Esophagus muscularis mucosa (tissue), 4 donors: ENCODE measurements at regions not wholly inside any gene's neighbourhood (a gene's known extent, or its start where the extent isn't known, plus 50 kb on each side); places are given as distances from the start of the nearest gene placed in this dataset.

Experiments
- DNase-seq: peaks from one replicate; pipeline ENCODE4 v3.0.0-alpha.2; 2017; ENCODE audit errors: extremely low spot score
- H3K27ac ChIP-seq, 4 donors: fragments of 200-600 bp; sonication (generic); replicated peaks in 1 of 4; 1 replicate in 3 of 4; 2 replicates in 1 of 4; pipeline ENCODE4 v1.5.1; 2016 to 2019; ENCODE audit warnings: mild to moderate bottlenecking in 1 of 4
- H3K27me3 ChIP-seq, 4 donors: fragments of 200-600 bp; sonication (generic); one replicate each; pipeline versions ENCODE4 v1.5.1 to v1.6.0; 2016 to 2019
- H3K36me3 ChIP-seq, 4 donors: fragments of 200-600 bp; sonication (generic); one replicate each; pipeline ENCODE4 v1.5.1; 2016 to 2019
- H3K4me1 ChIP-seq, 4 donors: fragments of 200-600 bp; sonication (generic); one replicate each; pipeline ENCODE4 v1.5.1; 2016 to 2019
- H3K4me3 ChIP-seq, 4 donors: fragments of 200-600 bp; sonication (generic); 1 replicate in 2 of 4; 2 replicates in 2 of 4; pipeline ENCODE4 v1.5.1; 2016 to 2019; ENCODE audit warnings: mild to moderate bottlenecking in 4 of 4, moderate library complexity in 1 of 4
- H3K9me3 ChIP-seq, 4 donors: fragments of 200-600 bp; sonication (generic); 1 replicate in 3 of 4; 2 replicates in 1 of 4; pipeline ENCODE4 v1.5.1; 2016 to 2019
- CTCF ChIP-seq, 3 experiments: fragments of 200-600 bp in 2 of 3; fragments of 450-650 bp in 1 of 3; sonication (generic) in 2 of 3; IDR thresholded peaks; one replicate each; pipeline ENCODE4 v1.5.1; 2017 to 2019; ENCODE audit warnings: antibody characterized with exemption in 3 of 3, mild to moderate bottlenecking in 2 of 3, moderate library complexity in 1 of 3
- EP300 ChIP-seq: sonication (generic); formaldehyde crosslinking; IDR thresholded peaks from one replicate; pipeline ENCODE4 v1.6.1; 2017; ENCODE audit warnings: antibody characterized with exemption
- POLR2A ChIP-seq: fragments of 450-650 bp; IDR thresholded peaks from one replicate; pipeline ENCODE4 v1.6.1; 2017; ENCODE audit warnings: antibody characterized with exemption, moderate library complexity, mild to moderate bottlenecking, low read depth
- POLR2AphosphoS5 ChIP-seq, 2 donors: sonication (generic); formaldehyde crosslinking; IDR thresholded peaks; one replicate each; pipeline ENCODE4 v1.6.1; 2017; ENCODE audit warnings: antibody characterized with exemption in 2 of 2
- WGBS: methylation state at CpG from one replicate; pipeline ENCODE4 v1.1.5; 2018; 5-methylcytosine and 5-hydroxymethylcytosine counted together
- intact Hi-C: fragments of 100-400 bp; cut with DNase I; formaldehyde crosslinking; loops from one replicate; pipeline ENCODE4 v1.15.1; 2023

- Histone ChIP-seq H3K27me3 (no peaks in the 10 kb centered on the region), H3K36me3 (no peaks in the 10 kb centered on the region), H3K27ac (no peak overlapping the region), H3K9me3 (peaks cover 0 to 1% (median under 1%) of the 10 kb centered on the region in 4 donors), H3K4me1 (no peaks in the 10 kb centered on the region), H3K4me3 (no peak overlapping the region)
- intact Hi-C loops: no loop called here
- 80% methylated on average over 3 of the region's 3 CpGs for WGBS
- TF ChIP-seq CTCF (IDR thresholded peaks at IDR 0.05) (no peak), EP300 (no peak), POLR2AphosphoS5 (IDR thresholded peaks at IDR 0.05) (no peak), POLR2A (no peak)
- no peak for DNase-seq
Observed at GRCh38 chr4:124085561-124086180, 626.9 kb downstream of the ANKRD50 start.

- WGBS: 66% methylated on average over 8 of the region's 8 CpGs
- TF ChIP-seq POLR2A: no peak
- TF ChIP-seq POLR2AphosphoS5 (IDR thresholded peaks at IDR 0.05): no peak
- TF ChIP-seq CTCF (IDR thresholded peaks at IDR 0.05): no peak
- TF ChIP-seq EP300: no peak
- Histone ChIP-seq H3K4me3 (no peak overlapping the region), H3K36me3 (no peaks in the 10 kb centered on the region), H3K27me3 (no peaks in the 10 kb centered on the region), H3K9me3 (no peaks in the 10 kb centered on the region), H3K4me1 (peaks cover 0 to 8% (median 0%) of the 10 kb centered on the region in 4 donors), H3K27ac (no peak overlapping the region)
- no peak for DNase-seq
- intact Hi-C loops: no loop called here
Observed at GRCh38 chr4:124090021-124090420, 622.5 kb downstream of the ANKRD50 start.

GRCh38 chr4:124092101-124092500, 620.4 kb downstream of the ANKRD50 start:
- TF ChIP-seq POLR2A (no peak), EP300 (no peak), POLR2AphosphoS5 (IDR thresholded peaks at IDR 0.05) (no peak), CTCF (IDR thresholded peaks at IDR 0.05) (no peak)
- H3K4me3 ChIP-seq: no peak overlapping the region
- H3K36me3 ChIP-seq: no peaks in the 10 kb centered on the region
- peak overlapping the region in 1 of 4 donors; percentile 1 for H3K27ac ChIP-seq
- H3K4me1 ChIP-seq: peaks cover 0 to 8% (median 3%) of the 10 kb centered on the region in 4 donors
- intact Hi-C loops: no loop called here
- DNase-seq: no peak
- no peaks in the 10 kb centered on the region for H3K27me3 ChIP-seq
- H3K9me3 ChIP-seq: no peaks in the 10 kb centered on the region

GRCh38 chr4:124092541-124092984, 620.0 kb downstream of the ANKRD50 start:
- Histone ChIP-seq H3K27ac (peak overlapping the region in 1 of 4 donors; percentile 1), H3K36me3 (no peaks in the 10 kb centered on the region), H3K27me3 (no peaks in the 10 kb centered on the region), H3K4me1 (peaks cover 0 to 8% (median 3%) of the 10 kb centered on the region in 4 donors), H3K9me3 (no peaks in the 10 kb centered on the region), H3K4me3 (no peak overlapping the region)
- intact Hi-C loops: no loop called here
- DNase-seq: no peak
- 81% methylated on average over 2 of the region's 2 CpGs for WGBS
- TF ChIP-seq CTCF (IDR thresholded peaks at IDR 0.05) (no peak), EP300 (no peak), POLR2AphosphoS5 (IDR thresholded peaks at IDR 0.05) (no peak)

- WGBS: 60% methylated on average over 3 of the region's 3 CpGs
- no peak for DNase-seq
- H3K27ac ChIP-seq: no peak overlapping the region
- intact Hi-C loops: no loop called here
- no peaks in the 10 kb centered on the region for H3K36me3 ChIP-seq
- H3K4me1 ChIP-seq: peaks cover 0 to 8% (median 3%) of the 10 kb centered on the region in 4 donors
- no peaks in the 10 kb centered on the region for H3K9me3 ChIP-seq
- no peaks in the 10 kb centered on the region for H3K27me3 ChIP-seq
- TF ChIP-seq EP300: no peak
- TF ChIP-seq POLR2AphosphoS5 (IDR thresholded peaks at IDR 0.05): no peak
- TF ChIP-seq POLR2A: no peak
- TF ChIP-seq CTCF (IDR thresholded peaks at IDR 0.05): no peak
- no peak overlapping the region for H3K4me3 ChIP-seq
Observed at GRCh38 chr4:124095621-124096020, 616.9 kb downstream of the ANKRD50 start.
